ENCODE measurements at regions not wholly inside any gene's neighbourhood (a gene's known extent, or its start where the extent isn't known, plus 50 kb on each side); places are given as distances from the start of the nearest gene placed in this dataset.
A peak's percentile ranks its signal among the peaks of the same experiment; 100 is the strongest.

GRCh38 chr2:104432991-104433390, 420.9 kb upstream of the POU3F3 start:
- no peak for DNase-seq (ENCODE audit: low spot score in 2 of 2, unreplicated experiment in 2 of 2)
- peaks cover 36% of the 10 kb centered on the region for H3K27me3 Mint-ChIP-seq (ENCODE audit: low read depth)
- H3K4me1 Mint-ChIP-seq = peaks cover 25% of the 10 kb centered on the region
- no peak for TF ChIP-seq CTCF (IDR thresholded peaks at IDR 0.05; ENCODE audit: unreplicated experiment)
- no peaks in the 10 kb centered on the region for H3K9me3 Mint-ChIP-seq
- H3K36me3 Mint-ChIP-seq = no peaks in the 10 kb centered on the region
- H3K4me3 Mint-ChIP-seq = no peak overlapping the region
- no peak overlapping the region for H3K27ac Mint-ChIP-seq

GRCh38 chr2:104433657-104434056, 420.3 kb upstream of the POU3F3 start:
- no peak for TF ChIP-seq CTCF (IDR thresholded peaks at IDR 0.05; ENCODE audit: unreplicated experiment)
- no peaks in the 10 kb centered on the region for H3K36me3 Mint-ChIP-seq
- H3K4me1 Mint-ChIP-seq = peaks cover 25% of the 10 kb centered on the region
- peaks cover 33% of the 10 kb centered on the region for H3K27me3 Mint-ChIP-seq (ENCODE audit: low read depth)
- H3K4me3 Mint-ChIP-seq = no peak overlapping the region
- H3K9me3 Mint-ChIP-seq = no peaks in the 10 kb centered on the region
- DNase-seq (ENCODE audit: low spot score in 2 of 2, unreplicated experiment in 2 of 2) = no peak
- no peak overlapping the region for H3K27ac Mint-ChIP-seq

GRCh38 chr2:104434318-104434792, 419.6 kb upstream of the POU3F3 start:
- peaks cover 25% of the 10 kb centered on the region for H3K4me1 Mint-ChIP-seq
- peaks cover 30% of the 10 kb centered on the region for H3K27me3 Mint-ChIP-seq (ENCODE audit: low read depth)
- H3K9me3 Mint-ChIP-seq = no peaks in the 10 kb centered on the region
- no peaks in the 10 kb centered on the region for H3K36me3 Mint-ChIP-seq
- peak overlapping the region; percentile 65 for H3K27ac Mint-ChIP-seq
- peak overlapping the region; percentile 79 for H3K4me3 Mint-ChIP-seq
- DNase-seq (ENCODE audit: low spot score in 2 of 2, unreplicated experiment in 2 of 2) = peak in 1 of 2 experiments; percentile 45
- TF ChIP-seq CTCF (IDR thresholded peaks at IDR 0.05; ENCODE audit: unreplicated experiment) = no peak

- TF ChIP-seq CTCF (IDR thresholded peaks at IDR 0.05; ENCODE audit: unreplicated experiment) = no peak
- H3K36me3 Mint-ChIP-seq = no peaks in the 10 kb centered on the region
- H3K27me3 Mint-ChIP-seq (ENCODE audit: low read depth) = peaks cover 24% of the 10 kb centered on the region
- H3K9me3 Mint-ChIP-seq = no peaks in the 10 kb centered on the region
- no peak for DNase-seq (ENCODE audit: low spot score in 2 of 2, unreplicated experiment in 2 of 2)
- no peak overlapping the region for H3K27ac Mint-ChIP-seq
- H3K4me3 Mint-ChIP-seq = peak overlapping the region; percentile 79
- H3K4me1 Mint-ChIP-seq = peaks cover 25% of the 10 kb centered on the region
Observed at GRCh38 chr2:104434966-104435365, 418.9 kb upstream of the POU3F3 start.

- H3K4me1 Mint-ChIP-seq = peaks cover 11% of the 10 kb centered on the region
- no peaks in the 10 kb centered on the region for H3K36me3 Mint-ChIP-seq
- H3K27me3 Mint-ChIP-seq (ENCODE audit: low read depth) = peaks cover 16% of the 10 kb centered on the region
- H3K27ac Mint-ChIP-seq = no peak overlapping the region
- no peak for TF ChIP-seq CTCF (IDR thresholded peaks at IDR 0.05; ENCODE audit: unreplicated experiment)
- no peak for DNase-seq (ENCODE audit: low spot score in 2 of 2, unreplicated experiment in 2 of 2)
- H3K4me3 Mint-ChIP-seq = no peak overlapping the region
- H3K9me3 Mint-ChIP-seq = no peaks in the 10 kb centered on the region
Observed at GRCh38 chr2:104438481-104438880, 415.4 kb upstream of the POU3F3 start.

GRCh38 chr2:104443145-104443544, 410.8 kb upstream of the POU3F3 start:
- Mint-ChIP-seq H3K4me1 (no peaks in the 10 kb centered on the region), H3K27me3 (ENCODE audit: low read depth) (peaks cover 5% of the 10 kb centered on the region), H3K27ac (no peak overlapping the region), H3K36me3 (no peaks in the 10 kb centered on the region), H3K4me3 (no peak overlapping the region), H3K9me3 (no peaks in the 10 kb centered on the region)
- no peak for TF ChIP-seq CTCF (IDR thresholded peaks at IDR 0.05; ENCODE audit: unreplicated experiment)
- no peak for DNase-seq (ENCODE audit: low spot score in 2 of 2, unreplicated experiment in 2 of 2)
